Loucy (cell line): ENCODE measurements at regions not wholly inside any gene's neighbourhood (a gene's known extent, or its start where the extent isn't known, plus 50 kb on each side); places are given as distances from the start of the nearest gene placed in this dataset.

ENCODE experiments used
- H2AFZ ChIP-seq: fragments of 200-600 bp; sonication (generic); 2 replicates; pipeline ENCODE4 v1.6.0; 2016; ENCODE audit warnings: antibody characterized with exemption, mild to moderate bottlenecking, low read length, moderate library complexity
- H3F3A ChIP-seq: fragments of 200-600 bp; 2 replicates; pipeline ENCODE4 v1.6.0; 2016; ENCODE audit warnings: antibody characterized with exemption, low read depth, mild to moderate bottlenecking
- H3K27me3 ChIP-seq: fragments of 200-600 bp; sonication (generic); 2 replicates; pipeline ENCODE4 v1.6.1; 2014; ENCODE audit warnings: low read length, mild to moderate bottlenecking; ENCODE audit not compliant: insufficient read depth, poor library complexity, severe bottlenecking
- H3K36me3 ChIP-seq: fragments of 200-600 bp; sonication (generic); 2 replicates; pipeline ENCODE4 v1.6.1; 2016; ENCODE audit warnings: low read length; ENCODE audit not compliant: insufficient read depth
- H3K4me1 ChIP-seq: fragments of 200-600 bp; sonication (generic); 2 replicates; pipeline ENCODE4 v1.5.1; 2014; ENCODE audit warnings: low read length, mild to moderate bottlenecking; ENCODE audit not compliant: insufficient read depth, poor library complexity, severe bottlenecking
- H3K4me2 ChIP-seq: fragments of 200-600 bp; sonication (generic); 2 replicates; pipeline ENCODE4 v1.6.0; 2014; ENCODE audit warnings: antibody characterized with exemption, low read length, low read depth, mild to moderate bottlenecking; ENCODE audit not compliant: poor library complexity, severe bottlenecking
- H3K4me3 ChIP-seq: fragments of 200-600 bp; sonication (generic); 2 replicates; pipeline ENCODE4 v1.5.1; 2014; ENCODE audit warnings: low read length, mild to moderate bottlenecking, mixed read lengths; ENCODE audit not compliant: poor library complexity, severe bottlenecking
- H3K79me2 ChIP-seq: fragments of 200-600 bp; sonication (generic); 2 replicates; pipeline ENCODE4 v1.6.1; 2014; ENCODE audit warnings: low read length; ENCODE audit not compliant: insufficient read depth
- H3K9ac ChIP-seq: fragments of 200-600 bp; sonication (generic); 2 replicates; pipeline ENCODE4 v1.6.0; 2014; ENCODE audit warnings: mild to moderate bottlenecking, low read depth, low read length, moderate library complexity; ENCODE audit not compliant: poor library complexity, severe bottlenecking
- H3K9me2 ChIP-seq: fragments of 200-600 bp; sonication (generic); replicated peaks from 2 replicates; pipeline ENCODE4 v1.6.1; 2016; ENCODE audit warnings: low read depth, low read length, mixed read lengths
- H3K9me3 ChIP-seq: fragments of 200-600 bp; sonication (generic); 2 replicates; pipeline ENCODE4 v1.6.1; 2014; ENCODE audit warnings: mild to moderate bottlenecking, antibody characterized with exemption, low read length, low read depth; ENCODE audit not compliant: insufficient read depth
- H4K20me1 ChIP-seq: fragments of 200-600 bp; sonication (generic); 2 replicates; pipeline ENCODE4 v1.6.0; 2014; ENCODE audit warnings: antibody characterized with exemption, low read length, mild to moderate bottlenecking; ENCODE audit not compliant: insufficient read depth, poor library complexity, severe bottlenecking
- EZH2phosphoT487 ChIP-seq: fragments of 200-600 bp; IDR thresholded peaks from 2 replicates; pipeline ENCODE4 v1.6.1; 2018; ENCODE audit warnings: antibody characterized with exemption, mild to moderate bottlenecking, moderate library complexity, borderline replicate concordance
- TF ChIP-seq, protein P1 (sequence below): fragments of 200-600 bp; sonication (generic); conservative IDR thresholded peaks from 2 replicates; pipeline ENCODE4 v1.5.1; 2014; ENCODE audit warnings: mild to moderate bottlenecking, antibody characterized with exemption, low read length

DNA sequence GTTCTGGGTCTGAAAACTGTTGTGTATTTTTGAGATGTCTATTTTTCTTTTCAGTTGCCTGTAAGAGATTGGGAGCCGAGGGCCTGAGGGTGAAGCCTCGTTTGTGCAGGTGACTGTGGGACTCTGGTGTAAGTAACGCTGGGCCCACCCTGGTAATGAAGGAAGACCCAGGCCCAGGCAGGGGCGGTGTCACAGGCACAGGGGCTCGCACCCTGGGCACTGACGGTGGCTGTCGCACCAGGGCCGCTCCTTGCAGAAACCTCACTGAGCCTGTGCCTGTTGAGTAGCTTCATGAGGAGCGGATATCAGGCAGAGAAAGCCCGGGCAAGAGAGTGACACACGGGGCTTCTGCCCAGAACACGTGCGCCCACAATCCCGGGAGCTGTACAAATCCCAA, 541.4 kb downstream of the TRIML1 start:
- TF ChIP-seq, protein P1, sequence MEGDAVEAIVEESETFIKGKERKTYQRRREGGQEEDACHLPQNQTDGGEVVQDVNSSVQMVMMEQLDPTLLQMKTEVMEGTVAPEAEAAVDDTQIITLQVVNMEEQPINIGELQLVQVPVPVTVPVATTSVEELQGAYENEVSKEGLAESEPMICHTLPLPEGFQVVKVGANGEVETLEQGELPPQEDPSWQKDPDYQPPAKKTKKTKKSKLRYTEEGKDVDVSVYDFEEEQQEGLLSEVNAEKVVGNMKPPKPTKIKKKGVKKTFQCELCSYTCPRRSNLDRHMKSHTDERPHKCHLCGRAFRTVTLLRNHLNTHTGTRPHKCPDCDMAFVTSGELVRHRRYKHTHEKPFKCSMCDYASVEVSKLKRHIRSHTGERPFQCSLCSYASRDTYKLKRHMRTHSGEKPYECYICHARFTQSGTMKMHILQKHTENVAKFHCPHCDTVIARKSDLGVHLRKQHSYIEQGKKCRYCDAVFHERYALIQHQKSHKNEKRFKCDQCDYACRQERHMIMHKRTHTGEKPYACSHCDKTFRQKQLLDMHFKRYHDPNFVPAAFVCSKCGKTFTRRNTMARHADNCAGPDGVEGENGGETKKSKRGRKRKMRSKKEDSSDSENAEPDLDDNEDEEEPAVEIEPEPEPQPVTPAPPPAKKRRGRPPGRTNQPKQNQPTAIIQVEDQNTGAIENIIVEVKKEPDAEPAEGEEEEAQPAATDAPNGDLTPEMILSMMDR = no peak
- no peak for TF ChIP-seq EZH2phosphoT487
- Histone ChIP-seq H4K20me1 (no peaks in the 10 kb centered on the region), H2AFZ (no peak overlapping the region), H3K27me3 (no peaks in the 10 kb centered on the region), H3K9me3 (peaks cover 3% of the 10 kb centered on the region; the same call in 1 of the 2 replicates), H3K9ac (no peak overlapping the region), H3K79me2 (no peaks in the 10 kb centered on the region), H3K4me2 (no peak overlapping the region), H3F3A (no peaks in the 10 kb centered on the region), H3K4me3 (no peak overlapping the region), H3K9me2 (no peaks in the 10 kb centered on the region), H3K36me3 (no peaks in the 10 kb centered on the region), H3K4me1 (no peaks in the 10 kb centered on the region)

DNA sequence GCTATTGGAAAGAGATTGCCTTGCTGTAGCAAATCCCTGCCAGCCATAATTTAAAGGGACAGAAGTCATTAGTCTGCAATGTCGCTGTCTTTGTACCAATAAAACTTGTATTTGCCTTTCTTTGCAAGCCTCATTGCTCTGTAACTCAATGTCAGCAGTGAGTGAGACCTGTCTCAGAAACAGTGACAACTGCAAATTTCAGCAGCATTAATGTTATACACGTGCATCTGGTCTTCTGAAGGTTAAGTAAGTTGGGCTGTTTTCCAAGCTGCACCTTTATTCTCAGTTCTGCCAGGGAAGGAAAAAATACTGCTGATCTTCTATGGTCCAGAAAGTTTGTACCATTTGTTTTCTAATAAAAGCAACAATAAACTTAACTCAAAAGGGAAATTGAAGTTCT, 543.1 kb downstream of the TRIML1 start:
- H3K79me2 ChIP-seq = no peaks in the 10 kb centered on the region
- no peaks in the 10 kb centered on the region for H3K4me1 ChIP-seq
- no peak overlapping the region for H2AFZ ChIP-seq
- H3K4me3 ChIP-seq = no peak overlapping the region
- H3K9me3 ChIP-seq = peaks cover 7% of the 10 kb centered on the region; the same call in 1 of the 2 replicates
- no peak overlapping the region for H3K9ac ChIP-seq
- no peak overlapping the region for H3K4me2 ChIP-seq
- no peaks in the 10 kb centered on the region for H4K20me1 ChIP-seq
- no peaks in the 10 kb centered on the region for H3K9me2 ChIP-seq
- no peaks in the 10 kb centered on the region for H3K27me3 ChIP-seq
- no peak for TF ChIP-seq EZH2phosphoT487
- TF ChIP-seq, protein P1 = no peak
- no peaks in the 10 kb centered on the region for H3F3A ChIP-seq
- H3K36me3 ChIP-seq = no peaks in the 10 kb centered on the region

DNA sequence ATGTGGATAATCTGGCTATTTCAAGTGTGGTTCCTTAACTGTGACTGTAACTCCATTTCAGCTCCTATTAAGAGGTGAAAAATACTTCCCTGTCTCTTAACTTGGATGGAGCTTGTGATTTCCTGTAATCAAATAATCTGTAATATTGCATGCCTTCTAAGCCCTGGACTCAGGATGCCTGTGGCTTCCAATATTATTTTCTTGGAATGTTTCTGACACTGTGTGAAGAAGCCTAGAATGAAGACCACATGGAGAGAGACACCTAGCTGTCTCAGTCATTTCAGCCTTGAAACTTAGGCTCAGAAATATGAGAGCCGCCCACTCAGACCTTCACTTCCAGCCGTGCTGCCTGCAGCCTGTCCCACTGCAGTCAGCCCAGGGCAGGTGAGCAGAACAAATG, 544.3 kb downstream of the TRIML1 start:
- no peak for TF ChIP-seq EZH2phosphoT487
- TF ChIP-seq, protein P1 = no peak
- H3K36me3 ChIP-seq = no peaks in the 10 kb centered on the region
- no peak overlapping the region for H2AFZ ChIP-seq
- H3K27me3 ChIP-seq = no peaks in the 10 kb centered on the region
- no peaks in the 10 kb centered on the region for H3K79me2 ChIP-seq
- H4K20me1 ChIP-seq = no peaks in the 10 kb centered on the region
- no peaks in the 10 kb centered on the region for H3K9me2 ChIP-seq
- no peak overlapping the region for H3K4me3 ChIP-seq
- H3K9ac ChIP-seq = no peak overlapping the region
- no peak overlapping the region for H3K4me2 ChIP-seq
- H3K4me1 ChIP-seq = no peaks in the 10 kb centered on the region
- peaks cover 7% of the 10 kb centered on the region; the same call in 1 of the 2 replicates for H3K9me3 ChIP-seq
- H3F3A ChIP-seq = no peaks in the 10 kb centered on the region
